AG10803 (cell line): ENCODE measurements at regions not wholly inside any gene's neighbourhood (a gene's known extent, or its start where the extent isn't known, plus 50 kb on each side); places are given as distances from the start of the nearest gene placed in this dataset.

Experiments
- DNase-seq: peaks from one replicate; pipeline ENCODE4 v3.0.0; 2010; ENCODE audit warnings: low read depth
- H3K4me3 ChIP-seq: 2 replicates; pipeline ENCODE4 v1.5.1; 2011; ENCODE audit warnings: mild to moderate bottlenecking, low read length, control low read depth
- TF ChIP-seq, protein P1 (sequence below): conservative IDR thresholded peaks from 2 replicates; pipeline ENCODE4 v1.5.1; 2011; ENCODE audit warnings: mild to moderate bottlenecking, low read length, control low read depth, inconsistent platforms

GRCh38 chr1:203926025-203926540, 64.7 kb downstream of the SNRPE start:
- H3K4me3 ChIP-seq = no peak overlapping the region
- TF ChIP-seq, protein P1, sequence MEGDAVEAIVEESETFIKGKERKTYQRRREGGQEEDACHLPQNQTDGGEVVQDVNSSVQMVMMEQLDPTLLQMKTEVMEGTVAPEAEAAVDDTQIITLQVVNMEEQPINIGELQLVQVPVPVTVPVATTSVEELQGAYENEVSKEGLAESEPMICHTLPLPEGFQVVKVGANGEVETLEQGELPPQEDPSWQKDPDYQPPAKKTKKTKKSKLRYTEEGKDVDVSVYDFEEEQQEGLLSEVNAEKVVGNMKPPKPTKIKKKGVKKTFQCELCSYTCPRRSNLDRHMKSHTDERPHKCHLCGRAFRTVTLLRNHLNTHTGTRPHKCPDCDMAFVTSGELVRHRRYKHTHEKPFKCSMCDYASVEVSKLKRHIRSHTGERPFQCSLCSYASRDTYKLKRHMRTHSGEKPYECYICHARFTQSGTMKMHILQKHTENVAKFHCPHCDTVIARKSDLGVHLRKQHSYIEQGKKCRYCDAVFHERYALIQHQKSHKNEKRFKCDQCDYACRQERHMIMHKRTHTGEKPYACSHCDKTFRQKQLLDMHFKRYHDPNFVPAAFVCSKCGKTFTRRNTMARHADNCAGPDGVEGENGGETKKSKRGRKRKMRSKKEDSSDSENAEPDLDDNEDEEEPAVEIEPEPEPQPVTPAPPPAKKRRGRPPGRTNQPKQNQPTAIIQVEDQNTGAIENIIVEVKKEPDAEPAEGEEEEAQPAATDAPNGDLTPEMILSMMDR = no peak

GRCh38 chr1:203929741-203930309, 68.4 kb downstream of the SNRPE start:
- TF ChIP-seq, protein P1 = no peak
- no peak overlapping the region for H3K4me3 ChIP-seq
- DNase-seq = no peak

More at GRCh38 chr1:203926025-203926540, 64.7 kb downstream of the SNRPE start:
- peak; percentile 67 for DNase-seq

GRCh38 chr1:203930342-203930741, 68.9 kb downstream of the SNRPE start:
- H3K4me3 ChIP-seq = no peak overlapping the region
- no peak for DNase-seq
- TF ChIP-seq, protein P1 = no peak

DNA sequence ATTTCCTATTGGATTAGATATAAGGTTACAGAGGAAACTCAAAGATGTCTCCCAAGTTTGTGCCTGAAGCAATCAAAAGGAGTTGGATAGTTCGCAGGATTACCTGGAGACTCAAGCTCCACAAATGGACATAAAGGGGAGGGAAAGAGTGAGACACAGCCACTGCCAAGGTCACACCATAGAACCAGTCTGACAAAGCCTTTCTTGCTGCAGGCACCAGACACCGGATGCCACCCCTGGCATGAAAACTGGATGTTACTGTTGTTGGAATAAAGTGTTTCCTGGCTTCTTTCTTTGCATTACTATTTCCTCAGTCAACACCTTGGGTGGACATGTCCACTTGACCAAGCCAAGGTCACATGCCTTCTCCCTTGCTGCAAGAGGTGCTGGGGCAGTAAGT, 70.6 kb downstream of the SNRPE start:
- TF ChIP-seq, protein P1 = no peak
- DNase-seq = no peak
- H3K4me3 ChIP-seq = no peak overlapping the region

- TF ChIP-seq, protein P1 = no peak
- DNase-seq = no peak
- no peak overlapping the region for H3K4me3 ChIP-seq
Measured at GRCh38 chr1:203932556-203932955, 71.2 kb downstream of the SNRPE start.

DNA sequence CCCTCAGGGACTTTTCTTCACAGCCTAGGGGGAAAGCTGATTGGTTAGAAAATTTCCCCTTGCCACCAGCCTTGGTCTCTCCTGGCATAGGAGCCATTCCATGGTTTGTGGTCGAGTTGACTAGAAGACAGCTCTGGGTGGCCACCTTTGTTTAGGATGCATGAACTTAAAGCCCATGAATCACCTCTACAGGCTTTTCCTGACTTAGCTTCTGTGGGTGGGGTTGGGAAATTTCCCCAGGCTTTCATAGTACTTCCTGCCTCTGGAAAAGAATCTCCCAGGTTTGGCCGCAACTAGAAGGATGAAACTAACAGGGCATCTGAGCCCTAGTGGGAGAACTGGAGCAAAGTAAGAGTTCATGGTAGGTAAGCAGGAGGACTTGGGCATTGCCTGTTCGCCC, 72.6 kb downstream of the SNRPE start:
- H3K4me3 ChIP-seq = no peak overlapping the region
- no peak for DNase-seq
- TF ChIP-seq, protein P1 = no peak

- DNase-seq = no peak
- H3K4me3 ChIP-seq = no peak overlapping the region
- TF ChIP-seq, protein P1 = no peak
Measured at GRCh38 chr1:203934651-203935050, 73.3 kb downstream of the SNRPE start.
